ENCODE measurements at regions not wholly inside any gene's neighbourhood (a gene's known extent, or its start where the extent isn't known, plus 50 kb on each side); places are given as distances from the start of the nearest gene placed in this dataset.

DNA sequence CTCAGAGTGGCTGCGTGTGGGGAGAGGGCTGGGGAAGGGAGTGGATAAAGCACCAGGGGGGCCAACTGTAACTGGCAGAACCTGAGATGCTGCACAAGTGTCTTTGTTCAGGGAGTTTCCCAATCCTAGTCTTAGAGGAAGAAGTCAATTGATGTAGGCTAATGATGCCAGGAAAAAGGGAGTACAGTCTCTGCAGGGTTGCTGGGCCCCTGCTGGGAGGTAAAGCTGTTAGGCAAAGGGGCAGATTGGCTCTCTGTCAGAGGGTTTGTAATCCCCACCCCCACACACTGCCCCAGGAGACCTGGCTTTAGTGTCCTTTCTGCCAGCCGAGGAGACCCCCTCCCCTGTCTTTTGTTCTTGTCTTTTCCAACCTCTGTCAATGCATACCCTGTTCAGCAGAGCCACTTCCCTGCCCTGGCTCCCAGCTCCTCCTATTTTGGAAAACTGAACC, 178.4 kb downstream of the KCNA5 start:
- BruUV-seq (replicated peaks): no TSS peak
- H3K4me1 Mint-ChIP-seq (ENCODE audit: low read depth, unreplicated experiment): peaks cover 8% of the 10 kb centered on the region
- POLR2A ChIA-PET: no interaction called here
- no peaks in the 10 kb centered on the region for H3K36me3 Mint-ChIP-seq (ENCODE audit: insufficient read depth, unreplicated experiment)
- intact Hi-C loops (cut with micrococcal nuclease; ENCODE audit: unreplicated experiment): no loop called here
- Histone ChIP-seq H3K9me3 (no peaks in the 10 kb centered on the region), H3K4me1 (no peaks in the 10 kb centered on the region), H3K27me3 (replicated peaks; ENCODE audit: control insufficient read depth, insufficient read depth, low read length) (no peaks in the 10 kb centered on the region), H3K36me3 (ENCODE audit: control insufficient read depth, insufficient read depth, low read length) (no peaks in the 10 kb centered on the region), H3K4me3 (ENCODE audit: low read depth, low read length) (no peak overlapping the region)
- CTCF ChIA-PET: no interaction called here
- no peaks in the 10 kb centered on the region for H3K27me3 Mint-ChIP-seq (ENCODE audit: insufficient read depth, unreplicated experiment)
- no peak overlapping the region for H3K27ac Mint-ChIP-seq (ENCODE audit: unreplicated experiment)
- TF ChIP-seq, protein P1, sequence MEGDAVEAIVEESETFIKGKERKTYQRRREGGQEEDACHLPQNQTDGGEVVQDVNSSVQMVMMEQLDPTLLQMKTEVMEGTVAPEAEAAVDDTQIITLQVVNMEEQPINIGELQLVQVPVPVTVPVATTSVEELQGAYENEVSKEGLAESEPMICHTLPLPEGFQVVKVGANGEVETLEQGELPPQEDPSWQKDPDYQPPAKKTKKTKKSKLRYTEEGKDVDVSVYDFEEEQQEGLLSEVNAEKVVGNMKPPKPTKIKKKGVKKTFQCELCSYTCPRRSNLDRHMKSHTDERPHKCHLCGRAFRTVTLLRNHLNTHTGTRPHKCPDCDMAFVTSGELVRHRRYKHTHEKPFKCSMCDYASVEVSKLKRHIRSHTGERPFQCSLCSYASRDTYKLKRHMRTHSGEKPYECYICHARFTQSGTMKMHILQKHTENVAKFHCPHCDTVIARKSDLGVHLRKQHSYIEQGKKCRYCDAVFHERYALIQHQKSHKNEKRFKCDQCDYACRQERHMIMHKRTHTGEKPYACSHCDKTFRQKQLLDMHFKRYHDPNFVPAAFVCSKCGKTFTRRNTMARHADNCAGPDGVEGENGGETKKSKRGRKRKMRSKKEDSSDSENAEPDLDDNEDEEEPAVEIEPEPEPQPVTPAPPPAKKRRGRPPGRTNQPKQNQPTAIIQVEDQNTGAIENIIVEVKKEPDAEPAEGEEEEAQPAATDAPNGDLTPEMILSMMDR (IDR thresholded peaks at IDR 0.05; ENCODE audit: insufficient read depth in 1 of 2, low read depth in 1 of 2, low read length in 1 of 2, severe bottlenecking in 1 of 2, unreplicated experiment in 1 of 2): no peak
- no peak overlapping the region for H3K4me3 Mint-ChIP-seq (ENCODE audit: unreplicated experiment)
- H3K9me3 Mint-ChIP-seq (ENCODE audit: unreplicated experiment): no peaks in the 10 kb centered on the region
- DNase-seq: no peak

DNA sequence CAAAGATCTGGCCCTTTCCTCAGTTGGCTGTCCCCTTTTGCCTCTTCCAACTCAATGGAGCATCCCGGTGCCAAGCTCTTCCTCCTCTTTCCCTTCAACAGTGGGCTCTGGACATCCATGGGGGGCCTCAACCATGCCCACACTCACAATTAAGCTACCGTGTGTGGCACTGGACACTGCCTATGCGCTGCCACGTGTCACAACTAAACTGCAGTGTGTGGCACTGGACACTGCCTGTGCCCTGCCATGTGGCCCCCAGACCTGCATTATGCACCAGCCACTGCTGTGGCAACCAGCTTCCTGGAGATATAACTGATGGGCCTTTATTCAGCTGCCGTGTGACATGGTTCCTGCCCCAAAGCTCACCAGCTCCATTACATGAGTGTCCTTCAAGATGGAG, 179.1 kb downstream of the KCNA5 start:
- H3K36me3 Mint-ChIP-seq (ENCODE audit: insufficient read depth, unreplicated experiment): no peaks in the 10 kb centered on the region
- TF ChIP-seq, protein P1 (IDR thresholded peaks at IDR 0.05; ENCODE audit: insufficient read depth in 1 of 2, low read depth in 1 of 2, low read length in 1 of 2, severe bottlenecking in 1 of 2, unreplicated experiment in 1 of 2): no peak
- intact Hi-C loops (cut with micrococcal nuclease; ENCODE audit: unreplicated experiment): no loop called here
- DNase-seq: no peak
- H3K27ac Mint-ChIP-seq (ENCODE audit: unreplicated experiment): no peak overlapping the region
- no peaks in the 10 kb centered on the region for H3K9me3 Mint-ChIP-seq (ENCODE audit: unreplicated experiment)
- Histone ChIP-seq H3K4me3 (ENCODE audit: low read depth, low read length) (no peak overlapping the region), H3K4me1 (no peaks in the 10 kb centered on the region), H3K9me3 (no peaks in the 10 kb centered on the region), H3K36me3 (ENCODE audit: control insufficient read depth, insufficient read depth, low read length) (no peaks in the 10 kb centered on the region), H3K27me3 (replicated peaks; ENCODE audit: control insufficient read depth, insufficient read depth, low read length) (no peaks in the 10 kb centered on the region)
- H3K4me3 Mint-ChIP-seq (ENCODE audit: unreplicated experiment): no peak overlapping the region
- no TSS peak for BruUV-seq (replicated peaks)
- ChIA-PET CTCF (no interaction called here), POLR2A (no interaction called here)
- H3K27me3 Mint-ChIP-seq (ENCODE audit: insufficient read depth, unreplicated experiment): no peaks in the 10 kb centered on the region
- H3K4me1 Mint-ChIP-seq (ENCODE audit: low read depth, unreplicated experiment): peaks cover 8% of the 10 kb centered on the region

- no peaks in the 10 kb centered on the region for H3K36me3 ChIP-seq (ENCODE audit: control insufficient read depth, insufficient read depth, low read length)
- H3K27me3 ChIP-seq (replicated peaks; ENCODE audit: control insufficient read depth, insufficient read depth, low read length): no peaks in the 10 kb centered on the region
- no peak for DNase-seq
- Mint-ChIP-seq H3K27me3 (ENCODE audit: insufficient read depth, unreplicated experiment) (no peaks in the 10 kb centered on the region), H3K4me1 (ENCODE audit: low read depth, unreplicated experiment) (peaks cover 8% of the 10 kb centered on the region), H3K36me3 (ENCODE audit: insufficient read depth, unreplicated experiment) (no peaks in the 10 kb centered on the region), H3K9me3 (ENCODE audit: unreplicated experiment) (peaks cover 8% of the 10 kb centered on the region), H3K4me3 (ENCODE audit: unreplicated experiment) (no peak overlapping the region), H3K27ac (ENCODE audit: unreplicated experiment) (no peak overlapping the region)
- H3K4me1 ChIP-seq: no peaks in the 10 kb centered on the region
- ChIA-PET CTCF (interaction anchor here (0.6 kb wide), 1 partner anchor 24 kb away, joined by 3 read pairs; no protein-coding TSS in a partner anchor), POLR2A (no interaction called here)
- no peaks in the 10 kb centered on the region; the same call in none of the 2 replicates for H3K9me3 ChIP-seq
- no TSS peak for BruUV-seq (replicated peaks)
- TF ChIP-seq, protein P1 (IDR thresholded peaks at IDR 0.05; ENCODE audit: insufficient read depth in 1 of 2, low read depth in 1 of 2, low read length in 1 of 2, severe bottlenecking in 1 of 2, unreplicated experiment in 1 of 2): no peak
- H3K4me3 ChIP-seq (ENCODE audit: low read depth, low read length): no peak overlapping the region
- intact Hi-C loops (cut with micrococcal nuclease; ENCODE audit: unreplicated experiment): no loop called here
Measured at GRCh38 chr12:5223881-5224280, 180.2 kb downstream of the KCNA5 start.
